IPS DF 4.7 (cell line): ENCODE measurements at regions not wholly inside any gene's neighbourhood (a gene's known extent, or its start where the extent isn't known, plus 50 kb on each side); places are given as distances from the start of the nearest gene placed in this dataset.
"Not testable (repeated sequence)": the region's sequence is repeated elsewhere in the genome, so short reads cannot be mapped to it uniquely, and the experiment has no call there.

Experiments used
- DNase-seq: peaks from one replicate; pipeline ENCODE4 v3.0.0-alpha.2; 2013; ENCODE audit warnings: low spot score; ENCODE audit errors: extremely low read depth

- DNase-seq: no peak
These were observed 624.7 kb downstream of the UTRN start for GRCh38 chr6:144909753-144910285.

- DNase-seq: no peak
These were observed 626.2 kb downstream of the UTRN start for GRCh38 chr6:144911322-144911721.

- DNase-seq: no peak
These were observed 627.3 kb downstream of the UTRN start for GRCh38 chr6:144912474-144912873.

- DNase-seq: no peak
These were observed 632.9 kb downstream of the UTRN start for GRCh38 chr6:144918073-144918472.

- no peak for DNase-seq
These were observed 634.4 kb downstream of the UTRN start for GRCh38 chr6:144919560-144919959.

- DNase-seq: no peak
These were observed 635.3 kb downstream of the UTRN start for GRCh38 chr6:144920391-144920961.

GRCh38 chr6:144921206-144921975 is 636.3 kb downstream of the UTRN start:
- no peak for DNase-seq

GRCh38 chr6:144922120-144922722 is 637.1 kb downstream of the UTRN start:
- DNase-seq: no peak

- not testable (repeated sequence) for DNase-seq
These were observed 637.8 kb downstream of the UTRN start for GRCh38 chr6:144922771-144923490.

- DNase-seq: not testable (repeated sequence)
These were observed 638.3 kb downstream of the UTRN start for GRCh38 chr6:144923491-144923787.

GRCh38 chr6:144928847-144929246 is 643.7 kb downstream of the UTRN start:
- no peak for DNase-seq

GRCh38 chr6:144929262-144929661 is 644.1 kb downstream of the UTRN start:
- DNase-seq: no peak

GRCh38 chr6:144931172-144932035 is 646.3 kb downstream of the UTRN start:
- DNase-seq: no peak

GRCh38 chr6:144932621-144933020 is 647.5 kb downstream of the UTRN start:
- no peak for DNase-seq

GRCh38 chr6:144935181-144935580 is 650.0 kb downstream of the UTRN start:
- no peak for DNase-seq

- no peak for DNase-seq
These were observed 650.5 kb downstream of the UTRN start for GRCh38 chr6:144935661-144936060.

GRCh38 chr6:144936764-144937163 is 651.6 kb downstream of the UTRN start:
- DNase-seq: no peak

- no peak for DNase-seq
These were observed 654.8 kb downstream of the UTRN start for GRCh38 chr6:144939921-144940320.

- no peak for DNase-seq
These were observed 659.0 kb downstream of the UTRN start for GRCh38 chr6:144944106-144944505.

GRCh38 chr6:144947398-144947976 is 662.4 kb downstream of the UTRN start:
- DNase-seq: no peak
